ENCODE measurements at regions not wholly inside any gene's neighbourhood (a gene's known extent, or its start where the extent isn't known, plus 50 kb on each side); places are given as distances from the start of the nearest gene placed in this dataset.
"Not testable (repeated sequence)": the region's sequence is repeated elsewhere in the genome, so short reads cannot be mapped to it uniquely, and the experiment has no call there.

DNA sequence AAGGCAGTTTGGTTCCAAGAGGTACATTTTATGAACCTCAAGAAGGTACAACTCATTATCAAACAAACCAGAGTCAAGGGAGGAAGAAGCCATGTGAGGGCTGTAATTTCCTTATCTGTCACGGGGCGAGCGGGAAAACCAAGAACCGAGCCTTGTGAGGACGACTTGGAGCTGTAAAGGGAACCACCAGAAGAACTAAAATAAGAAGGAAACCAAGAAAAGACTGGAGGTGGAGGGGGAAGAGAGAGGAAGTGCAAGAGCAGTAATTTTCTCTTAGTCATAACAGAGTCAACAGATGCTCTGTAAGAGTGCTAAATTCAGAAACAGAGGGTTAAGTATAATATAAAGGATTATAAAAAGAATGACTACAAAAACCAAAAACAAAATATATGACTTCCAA lies 127.1 kb downstream of the DIRAS2 start:
- no peak for DNase-seq (ENCODE audit: low read depth)

DNA sequence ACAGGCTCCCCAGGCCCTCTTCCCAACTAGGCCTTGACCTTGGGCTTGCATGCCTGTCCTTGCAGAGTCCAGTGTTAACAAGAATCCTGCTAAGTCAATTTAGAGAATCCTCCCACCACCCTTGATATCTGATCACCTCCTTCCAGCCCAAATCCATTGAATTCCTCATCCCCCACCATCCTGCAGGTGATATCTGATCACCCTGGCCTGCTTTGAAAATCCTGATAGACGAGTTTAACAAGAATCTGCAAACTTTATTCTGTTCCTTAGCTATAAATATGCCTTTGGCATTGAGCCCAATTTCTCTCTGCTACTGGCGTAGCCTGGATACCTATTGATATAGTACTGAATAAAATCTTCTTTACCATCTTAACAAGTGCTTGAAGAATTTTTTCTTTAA lies 125.5 kb downstream of the DIRAS2 start:
- no peak for DNase-seq (ENCODE audit: low read depth)

- DNase-seq (ENCODE audit: low read depth): no peak
These were observed 120.6 kb downstream of the DIRAS2 start for GRCh38 chr9:90521811-90522570.

DNA sequence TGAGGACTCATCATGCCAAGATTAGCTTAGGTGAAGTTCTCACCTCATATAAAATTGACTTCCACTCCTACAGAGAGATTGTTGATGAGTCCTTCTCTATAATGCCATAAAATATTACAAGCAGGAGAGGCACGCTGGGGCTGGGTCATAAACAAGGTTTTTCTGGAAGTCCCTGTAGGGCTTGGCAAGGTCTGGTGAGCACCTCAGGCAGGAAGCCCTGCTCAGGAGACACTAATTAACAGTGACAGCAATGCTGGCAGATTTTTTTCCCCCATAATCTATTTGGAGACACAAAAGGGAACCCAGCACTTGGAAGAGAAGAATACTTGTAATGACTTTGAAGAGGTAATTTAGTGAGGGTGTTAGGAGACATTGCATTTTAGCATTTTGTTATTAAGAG lies 118.7 kb downstream of the DIRAS2 start:
- DNase-seq (ENCODE audit: low read depth): no peak

DNA sequence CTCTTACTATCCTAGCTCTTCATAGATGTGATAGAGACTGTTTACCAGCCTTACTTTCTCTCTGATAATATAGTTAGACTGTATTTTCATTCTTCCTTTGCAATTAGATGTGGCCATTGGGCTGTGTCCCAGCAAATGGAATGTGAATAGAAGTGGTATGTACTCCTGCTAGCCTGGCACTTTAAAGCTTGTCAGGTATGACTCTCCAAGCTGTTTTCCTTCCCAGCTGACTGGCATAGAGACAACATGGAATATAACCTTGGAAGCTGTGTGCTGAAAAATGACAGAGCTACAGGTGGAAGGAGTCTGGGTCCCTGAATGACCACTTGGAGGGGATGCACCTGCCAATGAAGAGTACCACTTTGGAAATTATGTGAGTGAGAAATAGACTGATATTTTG lies 116.2 kb downstream of the DIRAS2 start:
- DNase-seq (ENCODE audit: low read depth): no peak

GRCh38 chr9:90536094-90536493 lies 106.5 kb downstream of the DIRAS2 start:
- DNase-seq (ENCODE audit: low read depth): not testable (repeated sequence)

- DNase-seq (ENCODE audit: low read depth): no peak
These were observed 104.1 kb downstream of the DIRAS2 start for GRCh38 chr9:90538566-90538965.

- no peak for DNase-seq (ENCODE audit: low read depth)
These were observed 103.3 kb downstream of the DIRAS2 start for GRCh38 chr9:90539286-90539685.

DNA sequence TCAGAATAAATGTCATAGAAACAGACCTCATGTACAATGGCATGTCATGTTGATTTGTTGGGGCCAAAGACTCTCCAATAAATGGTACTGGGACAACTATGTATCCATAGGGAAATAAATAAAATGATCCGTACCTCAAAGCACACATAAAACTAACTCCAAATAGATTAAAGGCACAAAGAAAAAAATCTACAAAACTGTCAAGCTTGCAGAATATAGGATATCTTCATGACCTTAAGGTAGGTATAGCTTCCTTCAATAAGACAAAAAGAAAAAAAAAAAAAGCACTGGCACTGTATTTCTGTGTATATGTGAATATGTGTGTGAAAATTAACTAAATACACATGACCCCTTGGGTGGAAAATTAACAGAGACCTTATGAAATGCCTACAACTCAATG lies 101.9 kb downstream of the DIRAS2 start:
- DNase-seq (ENCODE audit: low read depth): no peak

- no peak for DNase-seq (ENCODE audit: low read depth)
These were observed 98.1 kb downstream of the DIRAS2 start for GRCh38 chr9:90544488-90544887.

DNA sequence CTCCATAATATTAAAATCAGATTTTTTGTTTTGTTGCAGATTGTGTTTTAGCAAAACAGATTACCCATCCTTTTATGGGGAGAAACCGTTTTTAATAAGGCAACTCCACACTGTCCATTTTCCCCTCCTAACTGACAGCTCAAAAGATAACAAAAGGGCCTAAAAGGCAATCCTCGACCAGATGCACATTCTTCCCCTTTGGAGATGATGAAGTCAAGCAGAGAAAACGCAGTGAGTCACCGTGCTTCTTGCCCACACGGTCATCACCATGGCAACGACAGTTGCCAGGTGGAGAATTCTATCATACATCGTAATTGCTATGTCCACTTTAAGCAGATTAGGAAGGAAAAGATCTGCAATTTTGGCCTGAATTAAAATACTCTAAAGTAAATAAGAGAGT lies 96.4 kb downstream of the DIRAS2 start:
- peak; percentile 93 for DNase-seq (ENCODE audit: low read depth)

- no peak for DNase-seq (ENCODE audit: low read depth)
These were observed 94.7 kb downstream of the DIRAS2 start for GRCh38 chr9:90547896-90548295.

DNA sequence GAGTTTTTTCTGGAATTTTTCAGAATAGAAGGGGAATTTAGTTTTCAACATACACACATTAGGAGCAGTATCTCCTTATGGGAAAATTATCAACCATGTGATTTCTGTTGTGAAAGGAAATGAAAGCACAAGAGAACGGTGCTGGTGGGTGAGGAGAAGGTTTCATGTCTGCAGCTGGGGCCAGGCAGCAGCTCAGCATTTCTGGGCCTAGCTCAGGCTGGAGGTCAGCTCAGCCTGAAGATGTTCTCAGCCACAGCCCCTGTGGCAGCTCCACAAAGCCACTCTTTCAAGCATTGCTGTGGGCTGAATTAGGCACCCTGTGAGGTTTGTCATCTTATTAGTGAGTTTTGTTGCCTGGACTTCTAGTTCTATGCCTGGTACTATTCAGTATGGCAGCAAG lies 90.3 kb downstream of the DIRAS2 start:
- DNase-seq (ENCODE audit: low read depth): no peak

- DNase-seq (ENCODE audit: low read depth): no peak
These were observed 87.1 kb downstream of the DIRAS2 start for GRCh38 chr9:90555351-90556057.

DNA sequence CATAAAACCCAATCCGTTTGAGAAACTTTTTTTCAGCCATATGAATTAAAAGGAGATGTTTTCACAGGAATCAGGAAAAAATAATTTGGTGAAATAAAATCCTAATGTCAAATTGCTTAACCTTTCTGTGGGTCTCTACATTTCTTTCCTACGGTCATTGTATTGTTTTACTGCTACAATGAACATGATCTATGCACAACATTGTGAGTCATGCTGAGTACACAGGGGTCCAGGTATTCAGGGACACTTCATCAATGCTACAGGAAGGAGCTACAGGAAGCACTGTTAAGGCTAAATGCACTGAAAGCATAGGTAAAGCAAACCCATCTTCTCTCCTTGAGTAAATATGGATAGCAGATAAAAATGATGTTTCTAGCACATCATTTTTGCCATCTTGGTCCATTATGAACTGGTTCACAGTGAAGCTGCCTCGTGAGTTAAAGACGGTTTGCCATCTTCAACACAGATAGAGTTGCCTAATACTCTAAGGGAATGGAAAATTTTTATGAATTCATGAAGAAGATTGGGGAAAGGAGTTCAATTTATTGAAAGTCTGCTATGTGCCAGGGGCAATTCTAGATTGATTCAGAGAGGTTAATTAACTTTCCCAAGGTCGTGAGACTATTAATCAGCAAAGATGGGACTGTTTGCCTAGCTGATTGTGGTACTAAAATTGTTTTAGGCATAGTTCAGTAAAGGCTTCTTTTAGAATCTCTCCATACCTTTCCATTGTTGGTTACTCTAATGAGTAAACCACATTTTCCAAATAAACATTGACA lies 85.5 kb downstream of the DIRAS2 start:
- DNase-seq (ENCODE audit: low read depth): peak; percentile 10

DNA sequence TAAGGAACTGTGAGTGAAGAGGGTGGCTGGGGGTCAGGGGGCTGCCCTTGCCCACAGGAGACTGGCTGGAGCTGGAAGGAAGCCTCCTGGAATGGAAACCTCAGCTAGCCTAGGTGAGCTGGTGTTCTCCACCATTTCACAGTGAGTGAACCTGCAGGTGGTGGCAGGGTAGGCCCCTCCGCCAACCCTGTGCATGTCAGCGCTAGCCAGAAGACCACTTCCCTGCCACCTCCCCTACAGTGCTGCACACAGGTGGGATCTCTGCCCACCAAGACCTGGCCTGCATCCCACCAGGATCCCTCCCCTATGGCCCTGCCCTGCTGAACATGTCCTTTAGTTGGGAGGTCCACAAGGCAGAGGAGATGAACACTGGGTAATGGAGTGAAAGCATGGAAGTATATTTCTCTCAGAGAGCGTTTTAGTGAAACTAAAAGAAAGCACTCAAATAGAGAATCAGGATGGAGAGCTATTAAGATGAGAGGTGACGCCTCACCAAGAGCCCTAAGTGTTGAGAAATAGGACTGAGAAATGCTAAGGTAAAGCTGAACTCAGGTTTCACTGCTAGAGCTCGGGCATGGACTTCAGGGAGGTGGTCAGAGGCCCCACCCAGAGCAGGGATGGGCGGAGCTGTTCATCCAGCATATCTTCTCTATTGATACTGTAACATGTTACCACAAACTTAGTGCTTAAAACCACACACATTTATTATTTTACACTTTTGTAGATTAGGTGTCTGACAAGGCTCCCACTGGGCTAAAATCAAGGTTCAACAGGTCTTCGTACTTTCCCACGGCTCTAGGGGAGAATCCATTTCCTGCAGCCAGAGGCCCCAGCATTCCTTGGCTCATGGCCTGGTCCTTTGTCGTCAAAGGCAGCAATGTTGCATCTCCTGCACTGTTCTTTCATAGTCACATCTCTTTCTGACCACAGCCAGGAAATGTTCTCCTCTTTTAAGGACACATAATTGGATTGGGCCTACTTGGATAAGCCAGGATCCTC lies 83.2 kb downstream of the DIRAS2 start:
- DNase-seq (ENCODE audit: low read depth): peak; percentile 16

All from Daoy (cell line).